Esophagus muscularis mucosa (tissue), 4 donors: ENCODE measurements at regions not wholly inside any gene's neighbourhood (a gene's known extent, or its start where the extent isn't known, plus 50 kb on each side); places are given as distances from the start of the nearest gene placed in this dataset.

Experiments used
- CTCF ChIP-seq, 3 experiments: fragments of 200-600 bp in 2 of 3; fragments of 450-650 bp in 1 of 3; sonication (generic) in 2 of 3; IDR thresholded peaks; one replicate each; pipeline ENCODE4 v1.5.1; 2017 to 2019; ENCODE audit warnings: antibody characterized with exemption in 3 of 3, mild to moderate bottlenecking in 2 of 3, moderate library complexity in 1 of 3
- EP300 ChIP-seq: sonication (generic); formaldehyde crosslinking; IDR thresholded peaks from one replicate; pipeline ENCODE4 v1.6.1; 2017; ENCODE audit warnings: antibody characterized with exemption
- POLR2A ChIP-seq: fragments of 450-650 bp; IDR thresholded peaks from one replicate; pipeline ENCODE4 v1.6.1; 2017; ENCODE audit warnings: antibody characterized with exemption, moderate library complexity, mild to moderate bottlenecking, low read depth

GRCh38 chr1:106749491-106749890 lies 307.0 kb upstream of the PRMT6 start:
- TF ChIP-seq CTCF (IDR thresholded peaks at IDR 0.05) (no peak), EP300 (no peak), POLR2A (no peak)
